Liver (tissue), 8 donors: ENCODE measurements at regions not wholly inside any gene's neighbourhood (a gene's known extent, or its start where the extent isn't known, plus 50 kb on each side); places are given as distances from the start of the nearest gene placed in this dataset.

Experiments
- DNase-seq: peaks from one replicate; pipeline ENCODE4 v3.0.0-alpha.2; 2017; ENCODE audit warnings: low spot score
- H3K27ac ChIP-seq, 2 donors: one replicate each; pipeline ENCODE4 v1.7.0; 2013; ENCODE audit warnings: inconsistent platforms in 2 of 2, low read length in 2 of 2, control low read depth in 1 of 2, low read depth in 1 of 2, mild to moderate bottlenecking in 1 of 2
- H3K27me3 ChIP-seq, 4 donors: one replicate each; pipeline versions ENCODE4 v1.6.1 to v1.7.0; 2013; ENCODE audit warnings: low read length in 3 of 4, inconsistent platforms in 1 of 4, mild to moderate bottlenecking in 1 of 4, moderate library complexity in 1 of 4; ENCODE audit not compliant: control insufficient read depth in 4 of 4, insufficient read depth in 4 of 4
- H3K36me3 ChIP-seq, 4 donors: one replicate each; pipeline versions ENCODE4 v1.6.1 to v1.7.0; 2013; ENCODE audit warnings: low read length in 3 of 4, mild to moderate bottlenecking in 3 of 4, low read depth in 1 of 4, moderate library complexity in 1 of 4; ENCODE audit not compliant: control insufficient read depth in 4 of 4, insufficient read depth in 3 of 4
- H3K4me1 ChIP-seq, 4 donors: one replicate each; pipeline versions ENCODE4 v1.6.1 to v1.7.0; 2013; ENCODE audit warnings: low read length in 3 of 4, mild to moderate bottlenecking in 3 of 4, moderate library complexity in 1 of 4; ENCODE audit not compliant: control insufficient read depth in 4 of 4, insufficient read depth in 4 of 4
- H3K4me3 ChIP-seq, 3 donors: one replicate each; pipeline versions ENCODE4 v1.6.1 to v1.7.0; 2013; ENCODE audit warnings: low read length in 3 of 3, control low read depth in 1 of 3, low read depth in 1 of 3, mild to moderate bottlenecking in 1 of 3
- H3K9ac ChIP-seq, 2 donors: one replicate each; pipeline ENCODE4 v1.7.0; 2013; ENCODE audit warnings: low read length in 2 of 2, mild to moderate bottlenecking in 2 of 2, moderate library complexity in 2 of 2, control low read depth in 1 of 2, low read depth in 1 of 2
- H3K9me3 ChIP-seq, 4 donors: one replicate each; pipeline versions ENCODE4 v1.6.1 to v1.7.0; 2013; ENCODE audit warnings: low read length in 3 of 4; ENCODE audit not compliant: control insufficient read depth in 4 of 4
- EGR1 ChIP-seq, 2 donors: IDR thresholded peaks; 2 replicates each; pipeline ENCODE4 v1.6.1; 2016 to 2018; ENCODE audit warnings: antibody characterized with exemption in 2 of 2, low read depth in 2 of 2
- FOXA1 ChIP-seq: IDR thresholded peaks from 2 replicates; pipeline ENCODE4 v1.6.1; 2016; ENCODE audit warnings: antibody characterized with exemption
- FOXA2 ChIP-seq: IDR thresholded peaks from 2 replicates; pipeline ENCODE4 v1.6.1; 2016; ENCODE audit warnings: antibody characterized with exemption
- GABPA ChIP-seq, 2 donors: IDR thresholded peaks in 1 of 2; conservative IDR thresholded peaks in 1 of 2; 2 replicates each; pipeline ENCODE4 v1.6.1; 2016; ENCODE audit warnings: antibody characterized with exemption in 2 of 2, mild to moderate bottlenecking in 1 of 2, moderate library complexity in 1 of 2
- HNF4A ChIP-seq, 2 donors: conservative IDR thresholded peaks; 2 replicates each; pipeline ENCODE4 v1.6.1; 2016; ENCODE audit warnings: antibody characterized with exemption in 2 of 2, mild to moderate bottlenecking in 2 of 2
- HNF4G ChIP-seq: IDR thresholded peaks from 2 replicates; pipeline ENCODE4 v1.6.1; 2016; ENCODE audit warnings: antibody characterized with exemption
- JUND ChIP-seq, 2 donors: IDR thresholded peaks; 2 replicates each; pipeline ENCODE4 v1.6.1; 2016; ENCODE audit warnings: antibody characterized with exemption in 2 of 2
- NR2F2 ChIP-seq: IDR thresholded peaks from 2 replicates; pipeline ENCODE4 v1.6.1; 2016; ENCODE audit warnings: antibody characterized with exemption
- RAD21 ChIP-seq, 2 donors: IDR thresholded peaks; 2 replicates each; pipeline ENCODE4 v1.6.1; 2016; ENCODE audit warnings: antibody characterized with exemption in 2 of 2, mild to moderate bottlenecking in 2 of 2
- RXRA ChIP-seq, 2 donors: IDR thresholded peaks; 2 replicates each; pipeline ENCODE4 v1.6.1; 2017 to 2018; ENCODE audit warnings: antibody characterized with exemption in 2 of 2, mild to moderate bottlenecking in 1 of 2
- SP1 ChIP-seq: IDR thresholded peaks from 2 replicates; pipeline ENCODE4 v1.6.1; 2018; ENCODE audit warnings: antibody characterized with exemption, mild to moderate bottlenecking
- TAF1 ChIP-seq: conservative IDR thresholded peaks from 2 replicates; pipeline ENCODE4 v1.6.1; 2016; ENCODE audit warnings: antibody characterized with exemption, mild to moderate bottlenecking
- WGBS: extraction: QIAGEN DNeasy Blood & Tissue Kit; methylation state at CpG from one replicate; pipeline ENCODE4 v1.1.7; 2013; 5-methylcytosine and 5-hydroxymethylcytosine counted together
- TF ChIP-seq, protein P1 (sequence below): fragments of 150-350 bp; IDR thresholded peaks from 2 replicates; pipeline ENCODE4 v1.5.1; 2017; ENCODE audit warnings: improper control_type of control experiment, low read depth, low read length; ENCODE audit not compliant: missing input control
- TF ChIP-seq, protein P2 (sequence below): IDR thresholded peaks from 2 replicates; pipeline ENCODE4 v1.6.1; 2016; ENCODE audit warnings: antibody characterized with exemption
- TF ChIP-seq, protein P3 (sequence below): IDR thresholded peaks from 2 replicates; pipeline ENCODE4 v1.6.1; 2016; ENCODE audit warnings: antibody characterized with exemption
- TF ChIP-seq, protein P4 (sequence below): IDR thresholded peaks from 2 replicates; pipeline ENCODE4 v1.6.1; 2016; ENCODE audit warnings: antibody characterized with exemption, mild to moderate bottlenecking
- TF ChIP-seq, protein P5 (sequence below): IDR thresholded peaks from 2 replicates; pipeline ENCODE4 v1.6.1; 2016; ENCODE audit warnings: antibody characterized with exemption
- donor health status: healthy.
- donor health status: healthy.
- donor health status: healthy.
- donor health status: healthy.
- donor health status: healthy.

DNA sequence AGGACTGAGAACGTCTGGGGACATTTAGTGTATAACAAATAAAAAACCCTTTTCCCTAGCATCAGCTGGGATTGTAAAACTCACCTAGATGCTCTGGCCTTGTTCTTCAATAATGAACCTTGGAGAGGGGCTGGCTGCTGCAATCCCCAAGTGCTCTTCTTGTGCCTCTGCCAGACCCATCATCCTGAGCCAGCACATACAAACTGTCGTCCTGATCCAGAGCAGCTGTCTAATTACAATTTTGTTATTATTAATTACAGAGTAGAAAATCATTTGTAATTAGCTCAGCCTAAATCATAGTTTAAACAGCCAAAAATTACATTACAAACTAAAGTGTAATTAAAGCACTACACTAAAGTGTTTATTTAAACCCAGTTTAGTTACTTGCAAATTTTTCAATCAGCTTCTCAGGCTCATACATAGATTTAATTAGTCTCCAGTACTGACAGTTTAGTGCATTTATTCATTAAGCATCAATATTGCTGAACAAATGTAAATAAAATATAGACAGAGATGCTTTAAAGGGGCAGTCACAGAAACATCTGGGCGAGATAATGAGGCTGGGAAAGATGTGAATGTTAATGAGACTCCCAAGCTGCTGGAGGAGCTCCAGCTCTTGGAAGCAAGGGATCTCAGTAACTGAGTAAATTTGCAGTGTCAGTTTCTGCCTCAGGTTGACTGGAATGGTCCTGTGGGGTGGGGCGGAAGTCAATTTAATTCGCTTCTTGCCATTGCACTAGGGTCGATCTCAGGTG lies 632.3 kb upstream of the TLE4 start:
- Histone ChIP-seq H3K4me3 (no peak overlapping the region), H3K27ac (no peak overlapping the region), H3K9me3 (no peaks in the 10 kb centered on the region), H3K4me1 (no peaks in the 10 kb centered on the region), H3K27me3 (no peaks in the 10 kb centered on the region), H3K9ac (no peak overlapping the region), H3K36me3 (no peaks in the 10 kb centered on the region)
- DNase-seq = no peak
- 76% methylated on average over 6 of the region's 6 CpGs for WGBS
- TF ChIP-seq HNF4G (no peak), SP1 (no peak), NR2F2 (no peak), JUND (IDR thresholded peaks at IDR 0.05) (no peak), TAF1 (no peak), HNF4A (conservative IDR thresholded peaks at IDR 0.05) (no peak), EGR1 (IDR thresholded peaks at IDR 0.05; ENCODE audit: low read depth in 2 of 2) (no peak), RAD21 (IDR thresholded peaks at IDR 0.05) (no peak), FOXA2 (no peak), FOXA1 (no peak), RXRA (IDR thresholded peaks at IDR 0.05) (no peak)
- TF ChIP-seq, protein P1, sequence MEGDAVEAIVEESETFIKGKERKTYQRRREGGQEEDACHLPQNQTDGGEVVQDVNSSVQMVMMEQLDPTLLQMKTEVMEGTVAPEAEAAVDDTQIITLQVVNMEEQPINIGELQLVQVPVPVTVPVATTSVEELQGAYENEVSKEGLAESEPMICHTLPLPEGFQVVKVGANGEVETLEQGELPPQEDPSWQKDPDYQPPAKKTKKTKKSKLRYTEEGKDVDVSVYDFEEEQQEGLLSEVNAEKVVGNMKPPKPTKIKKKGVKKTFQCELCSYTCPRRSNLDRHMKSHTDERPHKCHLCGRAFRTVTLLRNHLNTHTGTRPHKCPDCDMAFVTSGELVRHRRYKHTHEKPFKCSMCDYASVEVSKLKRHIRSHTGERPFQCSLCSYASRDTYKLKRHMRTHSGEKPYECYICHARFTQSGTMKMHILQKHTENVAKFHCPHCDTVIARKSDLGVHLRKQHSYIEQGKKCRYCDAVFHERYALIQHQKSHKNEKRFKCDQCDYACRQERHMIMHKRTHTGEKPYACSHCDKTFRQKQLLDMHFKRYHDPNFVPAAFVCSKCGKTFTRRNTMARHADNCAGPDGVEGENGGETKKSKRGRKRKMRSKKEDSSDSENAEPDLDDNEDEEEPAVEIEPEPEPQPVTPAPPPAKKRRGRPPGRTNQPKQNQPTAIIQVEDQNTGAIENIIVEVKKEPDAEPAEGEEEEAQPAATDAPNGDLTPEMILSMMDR = no peak
- TF ChIP-seq, protein P2, sequence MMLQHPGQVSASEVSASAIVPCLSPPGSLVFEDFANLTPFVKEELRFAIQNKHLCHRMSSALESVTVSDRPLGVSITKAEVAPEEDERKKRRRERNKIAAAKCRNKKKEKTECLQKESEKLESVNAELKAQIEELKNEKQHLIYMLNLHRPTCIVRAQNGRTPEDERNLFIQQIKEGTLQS = no peak
- TF ChIP-seq, protein P3, sequence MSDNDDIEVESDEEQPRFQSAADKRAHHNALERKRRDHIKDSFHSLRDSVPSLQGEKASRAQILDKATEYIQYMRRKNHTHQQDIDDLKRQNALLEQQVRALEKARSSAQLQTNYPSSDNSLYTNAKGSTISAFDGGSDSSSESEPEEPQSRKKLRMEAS = no peak
- TF ChIP-seq, protein P4, sequence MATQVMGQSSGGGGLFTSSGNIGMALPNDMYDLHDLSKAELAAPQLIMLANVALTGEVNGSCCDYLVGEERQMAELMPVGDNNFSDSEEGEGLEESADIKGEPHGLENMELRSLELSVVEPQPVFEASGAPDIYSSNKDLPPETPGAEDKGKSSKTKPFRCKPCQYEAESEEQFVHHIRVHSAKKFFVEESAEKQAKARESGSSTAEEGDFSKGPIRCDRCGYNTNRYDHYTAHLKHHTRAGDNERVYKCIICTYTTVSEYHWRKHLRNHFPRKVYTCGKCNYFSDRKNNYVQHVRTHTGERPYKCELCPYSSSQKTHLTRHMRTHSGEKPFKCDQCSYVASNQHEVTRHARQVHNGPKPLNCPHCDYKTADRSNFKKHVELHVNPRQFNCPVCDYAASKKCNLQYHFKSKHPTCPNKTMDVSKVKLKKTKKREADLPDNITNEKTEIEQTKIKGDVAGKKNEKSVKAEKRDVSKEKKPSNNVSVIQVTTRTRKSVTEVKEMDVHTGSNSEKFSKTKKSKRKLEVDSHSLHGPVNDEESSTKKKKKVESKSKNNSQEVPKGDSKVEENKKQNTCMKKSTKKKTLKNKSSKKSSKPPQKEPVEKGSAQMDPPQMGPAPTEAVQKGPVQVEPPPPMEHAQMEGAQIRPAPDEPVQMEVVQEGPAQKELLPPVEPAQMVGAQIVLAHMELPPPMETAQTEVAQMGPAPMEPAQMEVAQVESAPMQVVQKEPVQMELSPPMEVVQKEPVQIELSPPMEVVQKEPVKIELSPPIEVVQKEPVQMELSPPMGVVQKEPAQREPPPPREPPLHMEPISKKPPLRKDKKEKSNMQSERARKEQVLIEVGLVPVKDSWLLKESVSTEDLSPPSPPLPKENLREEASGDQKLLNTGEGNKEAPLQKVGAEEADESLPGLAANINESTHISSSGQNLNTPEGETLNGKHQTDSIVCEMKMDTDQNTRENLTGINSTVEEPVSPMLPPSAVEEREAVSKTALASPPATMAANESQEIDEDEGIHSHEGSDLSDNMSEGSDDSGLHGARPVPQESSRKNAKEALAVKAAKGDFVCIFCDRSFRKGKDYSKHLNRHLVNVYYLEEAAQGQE = no peak

DNA sequence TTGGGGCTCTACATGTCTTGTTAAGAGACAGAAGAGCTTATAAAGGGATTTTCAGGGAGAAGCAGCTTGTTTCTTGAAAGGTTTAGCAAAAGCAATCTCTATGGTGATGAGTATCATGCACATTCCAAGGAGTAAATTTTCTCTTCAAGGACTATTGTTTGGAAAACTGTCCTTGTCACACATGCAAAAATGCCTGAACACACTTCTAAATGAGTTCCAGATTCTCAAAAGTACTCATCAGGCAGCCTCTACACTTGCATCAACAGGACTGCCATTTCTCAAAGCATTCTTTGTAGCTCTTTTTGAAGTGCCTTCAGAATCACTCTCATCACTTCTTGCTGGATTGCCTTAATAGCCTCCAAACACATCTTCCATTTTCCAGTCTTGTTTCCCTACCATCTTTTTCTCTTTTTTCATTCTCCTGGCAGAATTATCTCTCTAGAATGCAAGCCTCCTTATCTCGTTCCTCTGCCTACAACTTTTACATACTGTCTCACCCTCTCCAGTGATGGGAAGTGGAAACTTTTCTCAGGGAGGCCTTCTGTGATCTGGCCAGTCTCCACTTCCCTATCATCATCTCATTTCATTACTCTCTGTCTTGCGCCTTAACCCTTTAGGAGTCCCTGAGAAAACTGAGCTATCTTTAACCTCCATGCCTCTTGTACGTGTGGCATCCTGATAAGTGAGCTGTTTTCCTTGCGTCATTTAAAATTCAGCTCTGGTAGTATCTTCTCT lies 631.5 kb upstream of the TLE4 start:
- Histone ChIP-seq H3K27ac (no peak overlapping the region), H3K9me3 (no peaks in the 10 kb centered on the region), H3K9ac (no peak overlapping the region), H3K4me3 (no peak overlapping the region), H3K4me1 (no peaks in the 10 kb centered on the region), H3K27me3 (no peaks in the 10 kb centered on the region), H3K36me3 (no peaks in the 10 kb centered on the region)
- WGBS = 72% methylated on average over 4 of the region's 4 CpGs
- DNase-seq = no peak
- TF ChIP-seq TAF1 (no peak), RAD21 (IDR thresholded peaks at IDR 0.05) (no peak), SP1 (no peak), EGR1 (IDR thresholded peaks at IDR 0.05; ENCODE audit: low read depth in 2 of 2) (no peak), JUND (IDR thresholded peaks at IDR 0.05) (no peak), FOXA1 (no peak), FOXA2 (no peak), HNF4G (no peak), RXRA (IDR thresholded peaks at IDR 0.05) (no peak), GABPA (IDR thresholded peaks at IDR 0.05 in 1 of 2, conservative IDR thresholded peaks at IDR 0.05 in 1 of 2) (no peak)
- TF ChIP-seq, protein P5, sequence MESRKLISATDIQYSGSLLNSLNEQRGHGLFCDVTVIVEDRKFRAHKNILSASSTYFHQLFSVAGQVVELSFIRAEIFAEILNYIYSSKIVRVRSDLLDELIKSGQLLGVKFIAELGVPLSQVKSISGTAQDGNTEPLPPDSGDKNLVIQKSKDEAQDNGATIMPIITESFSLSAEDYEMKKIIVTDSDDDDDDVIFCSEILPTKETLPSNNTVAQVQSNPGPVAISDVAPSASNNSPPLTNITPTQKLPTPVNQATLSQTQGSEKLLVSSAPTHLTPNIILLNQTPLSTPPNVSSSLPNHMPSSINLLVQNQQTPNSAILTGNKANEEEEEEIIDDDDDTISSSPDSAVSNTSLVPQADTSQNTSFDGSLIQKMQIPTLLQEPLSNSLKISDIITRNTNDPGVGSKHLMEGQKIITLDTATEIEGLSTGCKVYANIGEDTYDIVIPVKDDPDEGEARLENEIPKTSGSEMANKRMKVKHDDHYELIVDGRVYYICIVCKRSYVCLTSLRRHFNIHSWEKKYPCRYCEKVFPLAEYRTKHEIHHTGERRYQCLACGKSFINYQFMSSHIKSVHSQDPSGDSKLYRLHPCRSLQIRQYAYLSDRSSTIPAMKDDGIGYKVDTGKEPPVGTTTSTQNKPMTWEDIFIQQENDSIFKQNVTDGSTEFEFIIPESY = no peak
- TF ChIP-seq, protein P3 = no peak
- TF ChIP-seq, protein P1 = no peak
- TF ChIP-seq, protein P2 = no peak
